SU-DHL-6 (cell line): ENCODE measurements at regions not wholly inside any gene's neighbourhood (a gene's known extent, or its start where the extent isn't known, plus 50 kb on each side); places are given as distances from the start of the nearest gene placed in this dataset.

Experiments used
- H2AFZ ChIP-seq: fragments of 200-600 bp; sonication (generic); 2 replicates; pipeline ENCODE4 v1.6.1; 2014; ENCODE audit warnings: low read depth, mild to moderate bottlenecking, moderate library complexity, mixed read lengths, antibody characterized with exemption, low read length; ENCODE audit not compliant: severe bottlenecking
- H3F3A ChIP-seq: fragments of 200-600 bp; shearing (Covaris generic); 2 replicates; pipeline ENCODE4 v1.6.0; 2016; ENCODE audit warnings: antibody characterized with exemption, mild to moderate bottlenecking; ENCODE audit not compliant: insufficient read depth
- H3K27ac ChIP-seq: fragments of 200-600 bp; sonication (generic); 2 replicates; pipeline ENCODE4 v1.5.1; 2016; ENCODE audit warnings: low read depth, mild to moderate bottlenecking, low read length, moderate library complexity, mixed read lengths
- H3K27me3 ChIP-seq: fragments of 200-600 bp; sonication (generic), shearing (Covaris generic); 2 replicates; pipeline ENCODE4 v1.6.0; 2014; ENCODE audit warnings: mild to moderate bottlenecking, low read length
- H3K36me3 ChIP-seq: fragments of 200-600 bp; sonication (generic); 2 replicates; pipeline ENCODE4 v1.6.1; 2014; ENCODE audit warnings: mild to moderate bottlenecking, low read length, mixed read lengths
- H3K4me2 ChIP-seq: fragments of 300-600, 200-600 bp; shearing (Covaris generic), sonication (generic); 2 replicates; pipeline ENCODE4 v1.6.0; 2014; ENCODE audit warnings: low read length, low read depth, mild to moderate bottlenecking; ENCODE audit not compliant: poor library complexity, severe bottlenecking
- H3K4me3 ChIP-seq: fragments of 200-600 bp; sonication (generic); 2 replicates; pipeline ENCODE4 v1.5.1; 2014; ENCODE audit warnings: antibody characterized with exemption, low read length, mild to moderate bottlenecking, mixed read lengths; ENCODE audit not compliant: insufficient read depth, poor library complexity, severe bottlenecking
- H3K79me2 ChIP-seq: fragments of 200-600 bp; sonication (generic); 2 replicates; pipeline ENCODE4 v1.6.1; 2014; ENCODE audit warnings: mild to moderate bottlenecking, low read length, moderate library complexity; ENCODE audit not compliant: insufficient read depth
- H3K9ac ChIP-seq: fragments of 200-600 bp; sonication (generic); 2 replicates; pipeline ENCODE4 v1.7.0; 2014; ENCODE audit warnings: mild to moderate bottlenecking, low read length
- H3K9me2 ChIP-seq: fragments of 200-600 bp; sonication (generic); replicated peaks from 2 replicates; pipeline ENCODE4 v1.6.1; 2014; ENCODE audit warnings: low read length; ENCODE audit not compliant: insufficient read depth
- H3K9me3 ChIP-seq: fragments of 200-600 bp; sonication (generic); 2 replicates; pipeline ENCODE4 v1.6.1; 2014; ENCODE audit warnings: low read length, mixed read lengths; ENCODE audit not compliant: insufficient read depth
- H4K20me1 ChIP-seq: fragments of 200-600 bp; sonication (generic); 2 replicates; pipeline ENCODE4 v1.6.1; 2014; ENCODE audit warnings: low read depth, mild to moderate bottlenecking, antibody characterized with exemption, low read length, moderate library complexity, mixed read lengths
- CTCF ChIP-seq: fragments of 200-600 bp; sonication (generic); IDR thresholded peaks from one replicate; pipeline ENCODE4 v1.5.1; 2017; ENCODE audit warnings: antibody characterized with exemption, mild to moderate bottlenecking, low read length, moderate library complexity; ENCODE audit not compliant: insufficient read depth, poor library complexity, severe bottlenecking
- EZH2phosphoT487 ChIP-seq: fragments of 200-600 bp; sonication (generic), shearing (Covaris generic); conservative IDR thresholded peaks from 2 replicates; pipeline ENCODE4 v1.6.1; 2018; ENCODE audit warnings: mild to moderate bottlenecking, antibody characterized with exemption, low read length, moderate library complexity, mixed read lengths

- no peak for TF ChIP-seq CTCF
- no peaks in the 10 kb centered on the region for H3K9me2 ChIP-seq
- H2AFZ ChIP-seq, result no peak overlapping the region
- H3K27me3 ChIP-seq, result no peaks in the 10 kb centered on the region
- no peaks in the 10 kb centered on the region for H3K79me2 ChIP-seq
- H3K4me3 ChIP-seq, result no peak overlapping the region
- H4K20me1 ChIP-seq, result no peaks in the 10 kb centered on the region
- H3K27ac ChIP-seq, result no peak overlapping the region
- no peak overlapping the region for H3K9ac ChIP-seq
- H3K36me3 ChIP-seq, result no peaks in the 10 kb centered on the region
- H3K9me3 ChIP-seq, result no peaks in the 10 kb centered on the region
- H3K4me2 ChIP-seq, result no peak overlapping the region
- H3F3A ChIP-seq, result no peaks in the 10 kb centered on the region
Observed at GRCh38 chr22:25360411-25360810, 141.0 kb downstream of the CRYBB2 start.

GRCh38 chr22:25360891-25361645 lies 141.6 kb downstream of the CRYBB2 start:
- Histone ChIP-seq H3K4me3 (no peak overlapping the region), H3F3A (no peaks in the 10 kb centered on the region), H3K9me2 (no peaks in the 10 kb centered on the region), H3K27me3 (no peaks in the 10 kb centered on the region), H3K36me3 (no peaks in the 10 kb centered on the region), H3K79me2 (no peaks in the 10 kb centered on the region), H3K9me3 (no peaks in the 10 kb centered on the region), H4K20me1 (no peaks in the 10 kb centered on the region), H3K9ac (no peak overlapping the region), H3K4me2 (no peak overlapping the region), H3K27ac (no peak overlapping the region), H2AFZ (no peak overlapping the region)
- TF ChIP-seq EZH2phosphoT487, result no peak
- TF ChIP-seq CTCF, result no peak

- no peak overlapping the region for H2AFZ ChIP-seq
- no peaks in the 10 kb centered on the region for H3K79me2 ChIP-seq
- H3K9me2 ChIP-seq, result no peaks in the 10 kb centered on the region
- H3K9ac ChIP-seq, result no peak overlapping the region
- H3F3A ChIP-seq, result no peaks in the 10 kb centered on the region
- H3K36me3 ChIP-seq, result no peaks in the 10 kb centered on the region
- no peak overlapping the region for H3K4me3 ChIP-seq
- H3K27me3 ChIP-seq, result no peaks in the 10 kb centered on the region
- H3K9me3 ChIP-seq, result no peaks in the 10 kb centered on the region
- H3K4me2 ChIP-seq, result no peak overlapping the region
- H4K20me1 ChIP-seq, result no peaks in the 10 kb centered on the region
- TF ChIP-seq EZH2phosphoT487 (no peak), CTCF (no peak)
- H3K27ac ChIP-seq, result no peak overlapping the region
Observed at GRCh38 chr22:25361899-25362214, 142.4 kb downstream of the CRYBB2 start.
